Spleen (tissue), 7 donors: ENCODE measurements at regions not wholly inside any gene's neighbourhood (a gene's known extent, or its start where the extent isn't known, plus 50 kb on each side); places are given as distances from the start of the nearest gene placed in this dataset.

Experiments used
- POLR2A ChIP-seq, 3 donors: fragments of 450-650 bp; IDR thresholded peaks; one replicate each; pipeline ENCODE4 v1.5.1; 2017; ENCODE audit warnings: antibody characterized with exemption in 3 of 3, mild to moderate bottlenecking in 1 of 3
- POLR2AphosphoS5 ChIP-seq, 3 donors: sonication (generic); formaldehyde crosslinking; IDR thresholded peaks; one replicate each; pipeline ENCODE4 v1.5.1; 2017; ENCODE audit warnings: antibody characterized with exemption in 3 of 3
- TF ChIP-seq, protein P1 (sequence below), 11 experiments: fragments of 200-600 bp in 7 of 11; fragments of 450-650 bp in 4 of 11; sonication (generic) in 4 of 11; IDR thresholded peaks in 8 of 11; conservative IDR thresholded peaks in 3 of 11; 1 replicate in 7 of 11; 2 replicates in 4 of 11; pipeline versions ENCODE4 v1.4.0 to v1.8.0; 2016 to 2021; ENCODE audit warnings: antibody characterized with exemption in 11 of 11, inconsistent platforms in 4 of 11, mild to moderate bottlenecking in 1 of 11
- donor health status: DM: no; HTN: no; CAD: no; lungs with moderate emphysema.
- donor health status: DM: no; HTN: no; CAD: no.
- donor health status: DM: no; HTN: no; CAD: no.

DNA sequence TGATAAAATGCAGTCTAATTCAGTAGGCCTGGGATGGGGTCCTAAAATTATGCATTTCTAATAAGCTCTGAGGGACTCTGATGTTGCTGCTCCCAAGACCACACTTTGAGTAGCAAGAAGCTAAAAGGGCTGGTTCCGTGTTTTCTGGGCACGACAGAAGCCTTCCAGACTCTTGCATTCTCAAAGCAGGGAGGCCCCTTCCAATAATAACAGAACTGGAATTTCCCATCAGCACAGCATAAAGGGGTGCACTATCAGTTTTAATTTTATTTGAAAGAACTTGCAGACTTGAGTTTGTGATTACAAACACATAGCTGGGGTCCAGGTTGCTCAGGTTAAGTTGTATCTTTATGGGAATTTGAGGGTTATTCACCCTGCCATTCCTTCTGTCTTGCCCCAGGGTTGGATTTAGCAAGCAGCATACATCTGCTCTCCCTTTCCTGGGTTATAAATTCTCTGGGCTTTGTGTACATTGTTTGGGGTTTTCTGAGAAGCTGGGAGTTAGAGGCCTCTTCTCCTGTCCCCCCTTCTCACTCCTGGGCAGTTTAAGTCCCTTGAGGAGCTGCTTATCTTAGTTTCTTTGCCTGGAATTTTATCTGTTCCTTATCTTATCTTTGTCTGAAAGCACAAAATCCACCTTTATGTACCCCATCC is 94.2 kb upstream of the SLC2A1 start:
- TF ChIP-seq, protein P1, sequence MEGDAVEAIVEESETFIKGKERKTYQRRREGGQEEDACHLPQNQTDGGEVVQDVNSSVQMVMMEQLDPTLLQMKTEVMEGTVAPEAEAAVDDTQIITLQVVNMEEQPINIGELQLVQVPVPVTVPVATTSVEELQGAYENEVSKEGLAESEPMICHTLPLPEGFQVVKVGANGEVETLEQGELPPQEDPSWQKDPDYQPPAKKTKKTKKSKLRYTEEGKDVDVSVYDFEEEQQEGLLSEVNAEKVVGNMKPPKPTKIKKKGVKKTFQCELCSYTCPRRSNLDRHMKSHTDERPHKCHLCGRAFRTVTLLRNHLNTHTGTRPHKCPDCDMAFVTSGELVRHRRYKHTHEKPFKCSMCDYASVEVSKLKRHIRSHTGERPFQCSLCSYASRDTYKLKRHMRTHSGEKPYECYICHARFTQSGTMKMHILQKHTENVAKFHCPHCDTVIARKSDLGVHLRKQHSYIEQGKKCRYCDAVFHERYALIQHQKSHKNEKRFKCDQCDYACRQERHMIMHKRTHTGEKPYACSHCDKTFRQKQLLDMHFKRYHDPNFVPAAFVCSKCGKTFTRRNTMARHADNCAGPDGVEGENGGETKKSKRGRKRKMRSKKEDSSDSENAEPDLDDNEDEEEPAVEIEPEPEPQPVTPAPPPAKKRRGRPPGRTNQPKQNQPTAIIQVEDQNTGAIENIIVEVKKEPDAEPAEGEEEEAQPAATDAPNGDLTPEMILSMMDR (IDR thresholded peaks at IDR 0.05 in 8 of 11, conservative IDR thresholded peaks at IDR 0.05 in 3 of 11): no peak
- TF ChIP-seq POLR2A (IDR thresholded peaks at IDR 0.05): no peak
- TF ChIP-seq POLR2AphosphoS5 (IDR thresholded peaks at IDR 0.05): no peak
